ENCODE measurements at regions not wholly inside any gene's neighbourhood (a gene's known extent, or its start where the extent isn't known, plus 50 kb on each side); places are given as distances from the start of the nearest gene placed in this dataset.

- no peaks in the 10 kb centered on the region for H3K27me3 ChIP-seq (ENCODE audit: control insufficient read depth, insufficient read depth, low read length)
- H3K9me3 ChIP-seq (ENCODE audit: control insufficient read depth, insufficient read depth, low read length): no peaks in the 10 kb centered on the region
- no peak overlapping the region for H3K27ac ChIP-seq (ENCODE audit: low read depth, low read length)
- H3K4me3 ChIP-seq (ENCODE audit: low read depth, low read length): no peak overlapping the region
- no peaks in the 10 kb centered on the region for H3K36me3 ChIP-seq (ENCODE audit: control insufficient read depth, insufficient read depth, low read length)
- H3K4me1 ChIP-seq (ENCODE audit: control insufficient read depth, insufficient read depth, low read length): no peaks in the 10 kb centered on the region
- H3K9ac ChIP-seq (ENCODE audit: low read depth, low read length): no peak overlapping the region
These were observed 383.5 kb downstream of the ARHGEF28 start for GRCh38 chr5:74009502-74009901.

- no peak overlapping the region for H3K9ac ChIP-seq (ENCODE audit: low read depth, low read length)
- no peaks in the 10 kb centered on the region for H3K27me3 ChIP-seq (ENCODE audit: control insufficient read depth, insufficient read depth, low read length)
These were observed 381.2 kb downstream of the ARHGEF28 start for GRCh38 chr5:74007193-74007592.

DNA sequence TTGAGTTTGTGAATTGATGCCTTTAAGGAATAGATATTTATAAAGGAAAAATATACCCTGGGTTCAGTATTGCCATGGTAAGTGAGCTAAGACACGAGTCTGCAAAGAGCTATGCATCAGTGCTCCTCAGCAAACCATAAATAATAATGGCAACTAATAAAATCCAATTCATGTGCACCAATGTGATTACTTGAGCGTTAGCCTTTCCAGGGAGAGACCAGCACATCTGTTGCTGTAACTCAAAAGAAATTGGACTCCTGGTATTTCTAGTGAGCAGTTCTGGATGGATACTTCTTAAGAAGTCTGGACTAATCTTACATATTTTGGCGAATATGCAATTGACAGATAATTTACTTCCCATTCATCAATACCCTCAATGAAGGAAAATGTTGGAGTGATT, 373.3 kb downstream of the ARHGEF28 start:
- H3K9me3 ChIP-seq (ENCODE audit: control insufficient read depth, insufficient read depth, low read length): no peaks in the 10 kb centered on the region

More at GRCh38 chr5:74007193-74007592, 381.2 kb downstream of the ARHGEF28 start:
- Histone ChIP-seq H3K9me3 (ENCODE audit: control insufficient read depth, insufficient read depth, low read length) (no peaks in the 10 kb centered on the region), H3K36me3 (ENCODE audit: control insufficient read depth, insufficient read depth, low read length) (no peaks in the 10 kb centered on the region), H3K27ac (ENCODE audit: low read depth, low read length) (no peak overlapping the region), H3K4me3 (ENCODE audit: low read depth, low read length) (no peak overlapping the region), H3K4me1 (ENCODE audit: control insufficient read depth, insufficient read depth, low read length) (no peaks in the 10 kb centered on the region)

GRCh38 chr5:73998489-73998888, 372.5 kb downstream of the ARHGEF28 start:
- Histone ChIP-seq H3K4me1 (ENCODE audit: control insufficient read depth, insufficient read depth, low read length) (peaks cover 10% of the 10 kb centered on the region; the same call in 1 of the 2 replicates), H3K27me3 (ENCODE audit: control insufficient read depth, insufficient read depth, low read length) (no peaks in the 10 kb centered on the region), H3K36me3 (ENCODE audit: control insufficient read depth, insufficient read depth, low read length) (no peaks in the 10 kb centered on the region), H3K9ac (ENCODE audit: low read depth, low read length) (no peak overlapping the region), H3K4me3 (ENCODE audit: low read depth, low read length) (no peak overlapping the region), H3K27ac (ENCODE audit: low read depth, low read length) (no peak overlapping the region), H3K9me3 (ENCODE audit: control insufficient read depth, insufficient read depth, low read length) (no peaks in the 10 kb centered on the region)

More for the DNA sequence above, 373.3 kb downstream of the ARHGEF28 start:
- Histone ChIP-seq H3K4me1 (ENCODE audit: control insufficient read depth, insufficient read depth, low read length) (peaks cover 10% of the 10 kb centered on the region; the same call in 1 of the 2 replicates), H3K4me3 (ENCODE audit: low read depth, low read length) (no peak overlapping the region), H3K36me3 (ENCODE audit: control insufficient read depth, insufficient read depth, low read length) (no peaks in the 10 kb centered on the region), H3K9ac (ENCODE audit: low read depth, low read length) (no peak overlapping the region), H3K27ac (ENCODE audit: low read depth, low read length) (no peak overlapping the region), H3K27me3 (ENCODE audit: control insufficient read depth, insufficient read depth, low read length) (no peaks in the 10 kb centered on the region)

DNA sequence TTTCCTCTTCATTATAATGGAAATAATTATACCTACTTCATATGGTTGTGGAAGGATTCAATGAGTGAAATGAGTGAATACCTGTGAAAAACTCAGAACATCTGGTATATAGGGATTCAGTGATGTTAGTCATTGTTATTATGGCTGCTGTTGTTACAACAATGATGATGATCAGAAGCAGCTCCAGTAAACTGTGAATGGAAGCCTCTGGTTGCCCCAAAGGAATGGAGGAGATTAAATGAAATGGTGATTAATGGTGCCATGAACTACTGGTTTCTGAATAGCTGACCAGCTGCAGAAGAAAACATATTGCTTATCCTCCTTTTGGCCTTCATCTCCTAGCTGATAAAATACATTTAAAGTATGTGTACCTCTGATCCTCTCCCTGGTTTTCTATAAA, 372.0 kb downstream of the ARHGEF28 start:
- Histone ChIP-seq H3K36me3 (ENCODE audit: control insufficient read depth, insufficient read depth, low read length) (no peaks in the 10 kb centered on the region), H3K4me1 (ENCODE audit: control insufficient read depth, insufficient read depth, low read length) (peaks cover 10% of the 10 kb centered on the region; the same call in 1 of the 2 replicates), H3K9me3 (ENCODE audit: control insufficient read depth, insufficient read depth, low read length) (no peaks in the 10 kb centered on the region), H3K9ac (ENCODE audit: low read depth, low read length) (no peak overlapping the region), H3K27ac (ENCODE audit: low read depth, low read length) (no peak overlapping the region), H3K27me3 (ENCODE audit: control insufficient read depth, insufficient read depth, low read length) (no peaks in the 10 kb centered on the region), H3K4me3 (ENCODE audit: low read depth, low read length) (no peak overlapping the region)

GRCh38 chr5:73996151-73996755, 370.3 kb downstream of the ARHGEF28 start:
- Histone ChIP-seq H3K27ac (ENCODE audit: low read depth, low read length) (no peak overlapping the region), H3K9me3 (ENCODE audit: control insufficient read depth, insufficient read depth, low read length) (no peaks in the 10 kb centered on the region), H3K4me3 (ENCODE audit: low read depth, low read length) (no peak overlapping the region), H3K27me3 (ENCODE audit: control insufficient read depth, insufficient read depth, low read length) (no peaks in the 10 kb centered on the region), H3K4me1 (ENCODE audit: control insufficient read depth, insufficient read depth, low read length) (peaks cover 10% of the 10 kb centered on the region; the same call in 1 of the 2 replicates), H3K9ac (ENCODE audit: low read depth, low read length) (no peak overlapping the region), H3K36me3 (ENCODE audit: control insufficient read depth, insufficient read depth, low read length) (no peaks in the 10 kb centered on the region)

- H3K9me3 ChIP-seq (ENCODE audit: control insufficient read depth, insufficient read depth, low read length): no peaks in the 10 kb centered on the region
- no peak overlapping the region for H3K4me3 ChIP-seq (ENCODE audit: low read depth, low read length)
- H3K4me1 ChIP-seq (ENCODE audit: control insufficient read depth, insufficient read depth, low read length): peaks cover 10% of the 10 kb centered on the region; the same call in 1 of the 2 replicates
- no peak overlapping the region for H3K9ac ChIP-seq (ENCODE audit: low read depth, low read length)
- H3K27me3 ChIP-seq (ENCODE audit: control insufficient read depth, insufficient read depth, low read length): no peaks in the 10 kb centered on the region
- H3K36me3 ChIP-seq (ENCODE audit: control insufficient read depth, insufficient read depth, low read length): no peaks in the 10 kb centered on the region
- H3K27ac ChIP-seq (ENCODE audit: low read depth, low read length): no peak overlapping the region
These were observed 369.0 kb downstream of the ARHGEF28 start for GRCh38 chr5:73994963-73995362.
